ENCODE measurements at regions not wholly inside any gene's neighbourhood (a gene's known extent, or its start where the extent isn't known, plus 50 kb on each side); places are given as distances from the start of the nearest gene placed in this dataset.

DNA sequence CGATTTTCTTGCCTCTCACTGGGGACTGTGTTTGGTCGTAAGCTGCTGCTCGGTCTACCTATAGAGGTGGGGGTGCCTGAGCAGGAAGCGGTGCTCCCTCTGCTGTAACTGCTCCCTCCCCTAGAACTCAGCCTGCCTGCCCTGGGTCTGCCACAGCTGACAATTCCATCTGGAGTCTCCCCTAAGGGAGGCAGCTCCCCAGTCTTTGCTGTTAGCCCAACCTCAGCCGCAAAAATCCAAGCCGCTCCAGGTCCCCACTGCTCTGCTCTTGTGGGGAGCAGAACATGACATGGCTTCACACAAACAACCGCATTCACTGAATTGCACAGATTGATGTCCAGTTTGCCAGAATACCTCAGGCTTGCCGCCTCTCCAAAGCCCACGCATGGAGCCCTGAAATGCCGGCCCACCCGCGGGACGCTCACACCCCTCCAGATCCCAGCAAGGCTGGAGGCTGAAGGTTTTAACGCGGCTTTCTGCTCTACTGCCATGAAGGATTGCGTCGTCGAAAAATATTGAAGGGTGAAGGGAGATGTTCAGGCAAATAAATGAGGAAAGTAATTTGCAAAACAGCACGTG, 221.5 kb upstream of the FOXF1 start:
- TF ChIP-seq POLR2AphosphoS5 (IDR thresholded peaks at IDR 0.05) (no peak), POLR2A (IDR thresholded peaks at IDR 0.05) (no peak)
- TF ChIP-seq, protein P1, sequence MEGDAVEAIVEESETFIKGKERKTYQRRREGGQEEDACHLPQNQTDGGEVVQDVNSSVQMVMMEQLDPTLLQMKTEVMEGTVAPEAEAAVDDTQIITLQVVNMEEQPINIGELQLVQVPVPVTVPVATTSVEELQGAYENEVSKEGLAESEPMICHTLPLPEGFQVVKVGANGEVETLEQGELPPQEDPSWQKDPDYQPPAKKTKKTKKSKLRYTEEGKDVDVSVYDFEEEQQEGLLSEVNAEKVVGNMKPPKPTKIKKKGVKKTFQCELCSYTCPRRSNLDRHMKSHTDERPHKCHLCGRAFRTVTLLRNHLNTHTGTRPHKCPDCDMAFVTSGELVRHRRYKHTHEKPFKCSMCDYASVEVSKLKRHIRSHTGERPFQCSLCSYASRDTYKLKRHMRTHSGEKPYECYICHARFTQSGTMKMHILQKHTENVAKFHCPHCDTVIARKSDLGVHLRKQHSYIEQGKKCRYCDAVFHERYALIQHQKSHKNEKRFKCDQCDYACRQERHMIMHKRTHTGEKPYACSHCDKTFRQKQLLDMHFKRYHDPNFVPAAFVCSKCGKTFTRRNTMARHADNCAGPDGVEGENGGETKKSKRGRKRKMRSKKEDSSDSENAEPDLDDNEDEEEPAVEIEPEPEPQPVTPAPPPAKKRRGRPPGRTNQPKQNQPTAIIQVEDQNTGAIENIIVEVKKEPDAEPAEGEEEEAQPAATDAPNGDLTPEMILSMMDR (IDR thresholded peaks at IDR 0.05): no peak
